HEK293 (cell line): ENCODE measurements at regions not wholly inside any gene's neighbourhood (a gene's known extent, or its start where the extent isn't known, plus 50 kb on each side); places are given as distances from the start of the nearest gene placed in this dataset.

Experiments used
- CTCF ChIP-seq: fragments of 450-650 bp; formaldehyde crosslinking; IDR thresholded peaks from 2 replicates; pipeline ENCODE4 v1.5.1; 2016; ENCODE audit warnings: missing biosample characterization, missing genetic modification characterization
- KLF16 ChIP-seq: fragments of 450-650 bp; formaldehyde crosslinking; IDR thresholded peaks from 2 replicates; pipeline ENCODE4 v1.5.1; 2017; ENCODE audit warnings: missing biosample characterization, missing genetic modification characterization
- KLF7 ChIP-seq: fragments of 450-650 bp; formaldehyde crosslinking; IDR thresholded peaks from 2 replicates; pipeline ENCODE4 v1.5.1; 2016; ENCODE audit warnings: missing biosample characterization, missing genetic modification characterization, borderline replicate concordance
- PRDM1 ChIP-seq: fragments of 450-650 bp; formaldehyde crosslinking; IDR thresholded peaks from 2 replicates; pipeline ENCODE4; 2016; ENCODE audit warnings: missing biosample characterization, missing genetic modification characterization
- ZNF274 ChIP-seq, 2 experiments: fragments of 200-500 bp in 1 of 2; fragments of 450-650 bp in 1 of 2; sonication (Bioruptor generic) in 1 of 2; formaldehyde crosslinking in 1 of 2; IDR thresholded peaks; 2 replicates each; pipeline versions ENCODE4 v1.5.1 to v1.6.1; 2014 to 2016; ENCODE audit warnings: borderline replicate concordance in 1 of 2, inconsistent platforms in 1 of 2, low read length in 1 of 2, missing biosample characterization in 1 of 2, missing genetic modification characterization in 1 of 2
- ZNF302 ChIP-seq: fragments of 450-650 bp; formaldehyde crosslinking; IDR thresholded peaks from 2 replicates; pipeline ENCODE4 v1.5.1; 2016; ENCODE audit warnings: missing biosample characterization, missing genetic modification characterization, low read depth
- ZNF335 ChIP-seq: fragments of 450-650 bp; formaldehyde crosslinking; conservative IDR thresholded peaks from 2 replicates; pipeline ENCODE4 v1.5.1; 2016; ENCODE audit warnings: missing biosample characterization, missing genetic modification characterization
- ZNF362 ChIP-seq: fragments of 450-650 bp; formaldehyde crosslinking; IDR thresholded peaks from 2 replicates; pipeline ENCODE4 v1.5.1; 2016; ENCODE audit warnings: missing biosample characterization, missing genetic modification characterization
- ZNF510 ChIP-seq: fragments of 450-650 bp; formaldehyde crosslinking; IDR thresholded peaks from 2 replicates; pipeline ENCODE4 v1.5.1; 2018; ENCODE audit warnings: mild to moderate bottlenecking, missing genetic modification characterization, missing biosample characterization; ENCODE audit not compliant: insufficient replicate concordance
- TF ChIP-seq, protein P1 (sequence below): fragments of 450-650 bp; formaldehyde crosslinking; IDR thresholded peaks from 2 replicates; pipeline ENCODE4 v1.5.1; 2016; ENCODE audit warnings: missing biosample characterization, missing genetic modification characterization, low read depth

- TF ChIP-seq ZNF274 (IDR thresholded peaks at IDR 0.05; ENCODE audit: low read length) (no peak), ZNF274 (tag by site-specific recombination; IDR thresholded peaks at IDR 0.05; ENCODE audit: borderline replicate concordance) (no peak), ZNF302 (tag by site-specific recombination) (no peak), KLF7 (tag by site-specific recombination) (no peak), ZNF362 (tag by site-specific recombination) (no peak), CTCF (tag by site-specific recombination) (no peak), PRDM1 (tag by site-specific recombination) (no peak), ZNF510 (no peak), KLF16 (tag by site-specific recombination) (no peak), ZNF335 (tag by site-specific recombination) (no peak)
- TF ChIP-seq, protein P1, sequence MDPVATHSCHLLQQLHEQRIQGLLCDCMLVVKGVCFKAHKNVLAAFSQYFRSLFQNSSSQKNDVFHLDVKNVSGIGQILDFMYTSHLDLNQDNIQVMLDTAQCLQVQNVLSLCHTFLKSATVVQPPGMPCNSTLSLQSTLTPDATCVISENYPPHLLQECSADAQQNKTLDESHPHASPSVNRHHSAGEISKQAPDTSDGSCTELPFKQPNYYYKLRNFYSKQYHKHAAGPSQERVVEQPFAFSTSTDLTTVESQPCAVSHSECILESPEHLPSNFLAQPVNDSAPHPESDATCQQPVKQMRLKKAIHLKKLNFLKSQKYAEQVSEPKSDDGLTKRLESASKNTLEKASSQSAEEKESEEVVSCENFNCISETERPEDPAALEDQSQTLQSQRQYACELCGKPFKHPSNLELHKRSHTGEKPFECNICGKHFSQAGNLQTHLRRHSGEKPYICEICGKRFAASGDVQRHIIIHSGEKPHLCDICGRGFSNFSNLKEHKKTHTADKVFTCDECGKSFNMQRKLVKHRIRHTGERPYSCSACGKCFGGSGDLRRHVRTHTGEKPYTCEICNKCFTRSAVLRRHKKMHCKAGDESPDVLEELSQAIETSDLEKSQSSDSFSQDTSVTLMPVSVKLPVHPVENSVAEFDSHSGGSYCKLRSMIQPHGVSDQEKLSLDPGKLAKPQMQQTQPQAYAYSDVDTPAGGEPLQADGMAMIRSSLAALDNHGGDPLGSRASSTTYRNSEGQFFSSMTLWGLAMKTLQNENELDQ: no peak
Observed at GRCh38 chr5:2675548-2675947, 75.9 kb downstream of the IRX2 start.
